Endothelial cell of umbilical vein (primary cell): ENCODE measurements at regions not wholly inside any gene's neighbourhood (a gene's known extent, or its start where the extent isn't known, plus 50 kb on each side); places are given as distances from the start of the nearest gene placed in this dataset.

Experiments used
- BruUV-seq: library from RNA; stranded (reverse); fragments of 400-500 nt; replicated peaks from 2 replicates; lab custom pipeline; 2021; lab: Mats Ljungman, UMichigan
- CTCF ChIA-PET: fragments of 300-600, 350-600 bp; sonication (Branson Sonifier 250); formaldehyde crosslinking; loops from one replicate; lab custom pipeline; 2021; ENCODE audit warnings: antibody characterized with exemption, inconsistent platforms; lab: Charles Lee
- POLR2A ChIA-PET: fragments of 300-600, 350-600 bp; sonication (Branson Sonifier 250); formaldehyde crosslinking; loops from one replicate; lab custom pipeline; 2021; ENCODE audit warnings: antibody characterized with exemption, inconsistent platforms; lab: Charles Lee
- DNase-seq: peaks from one replicate; pipeline ENCODE4 v3.0.0-alpha.2; 2011; ENCODE audit warnings: low read depth, low spot score
- FAIRE-seq: peaks from 2 replicates; lab custom pipeline; 2011; peaks lifted over from hg19 to GRCh38; lab: Jason Lieb, UNC
- H2AFZ ChIP-seq: 2 replicates; pipeline ENCODE4 v1.6.0; 2012; ENCODE audit warnings: low read depth, low read length, control low read depth, inconsistent platforms
- H3K27ac ChIP-seq: 2 replicates; pipeline ENCODE4 v1.5.1; 2011; ENCODE audit warnings: low read depth, mild to moderate bottlenecking, control low read depth, low read length, moderate library complexity; ENCODE audit not compliant: insufficient read depth
- H3K27me3 ChIP-seq, 2 experiments: 2 replicates each; pipeline versions ENCODE4 v1.6.0 to v1.6.1; 2011; ENCODE audit warnings: low read length in 2 of 2, mixed read lengths in 1 of 2; ENCODE audit not compliant: control insufficient read depth in 2 of 2, insufficient read depth in 2 of 2
- H3K36me3 ChIP-seq, 2 experiments: 2 replicates in 1 of 2; 3 replicates in 1 of 2; pipeline ENCODE4 v1.5.1; 2011; ENCODE audit warnings: low read length in 2 of 2, mild to moderate bottlenecking in 1 of 2, moderate library complexity in 1 of 2; ENCODE audit not compliant: control insufficient read depth in 2 of 2, insufficient read depth in 2 of 2; ENCODE audit errors: extremely low read depth in 1 of 2
- H3K4me1 ChIP-seq: 3 replicates; pipeline ENCODE4 v1.5.1; 2011; ENCODE audit warnings: mild to moderate bottlenecking, low read length; ENCODE audit not compliant: control insufficient read depth, insufficient read depth; ENCODE audit errors: extremely low read depth
- H3K4me2 ChIP-seq: 2 replicates; pipeline ENCODE4 v1.6.1; 2011; ENCODE audit warnings: low read length, control low read depth, mixed read lengths; ENCODE audit not compliant: insufficient read depth
- H3K4me3 ChIP-seq, 3 experiments: fragments of 200-600 bp in 1 of 3; sonication (generic), shearing (Covaris generic) in 1 of 3; replicated peaks in 1 of 3; 2 replicates each; pipeline ENCODE4 v1.5.1; 2011 to 2016; ENCODE audit warnings: control low read depth in 3 of 3, low read length in 3 of 3, mild to moderate bottlenecking in 2 of 3, inconsistent platforms in 1 of 3, low read depth in 1 of 3, moderate library complexity in 1 of 3; ENCODE audit not compliant: insufficient read depth in 1 of 3
- H3K79me2 ChIP-seq: 2 replicates; pipeline ENCODE4 v1.6.0; 2012; ENCODE audit warnings: low read length, inconsistent platforms; ENCODE audit not compliant: control insufficient read depth, insufficient read depth
- H3K9ac ChIP-seq: replicated peaks from 2 replicates; pipeline ENCODE3; 2011; ENCODE audit warnings: low read length, control low read depth; ENCODE audit not compliant: insufficient read depth; ENCODE audit errors: extremely low read depth
- H3K9me1 ChIP-seq: replicated peaks from 3 replicates; pipeline ENCODE4 v1.6.0; 2011; ENCODE audit warnings: mild to moderate bottlenecking, low read length; ENCODE audit not compliant: control insufficient read depth, insufficient read depth; ENCODE audit errors: extremely low read depth
- H3K9me3 ChIP-seq: replicated peaks from 2 replicates; pipeline ENCODE4 v1.5.1; 2012; ENCODE audit warnings: low read length, inconsistent platforms; ENCODE audit not compliant: control insufficient read depth, insufficient read depth
- H4K20me1 ChIP-seq: replicated peaks from 2 replicates; pipeline ENCODE3; 2011; ENCODE audit warnings: mild to moderate bottlenecking, low read length; ENCODE audit not compliant: control insufficient read depth, insufficient read depth; ENCODE audit errors: extremely low read depth
- EZH2 ChIP-seq: IDR thresholded peaks from 2 replicates; pipeline ENCODE4 v1.6.1; 2012; ENCODE audit warnings: borderline replicate concordance, low read depth, mild to moderate bottlenecking, moderate library complexity, low read length, inconsistent platforms; ENCODE audit not compliant: severe bottlenecking
- FOS ChIP-seq: IDR thresholded peaks from 2 replicates; pipeline ENCODE4 v1.6.1; 2011; ENCODE audit warnings: mild to moderate bottlenecking, low read length, moderate library complexity, borderline replicate concordance; ENCODE audit not compliant: insufficient read depth
- GATA2 ChIP-seq: IDR thresholded peaks from 2 replicates; pipeline ENCODE4 v1.7.0; 2011; ENCODE audit warnings: low read depth, mild to moderate bottlenecking, moderate library complexity, mixed read lengths, low read length; ENCODE audit not compliant: insufficient read length, insufficient read depth
- JUN ChIP-seq: IDR thresholded peaks from 2 replicates; pipeline ENCODE4 v1.6.1; 2011; ENCODE audit warnings: borderline replicate concordance, low read depth; ENCODE audit not compliant: insufficient read length, insufficient read depth
- POLR2A ChIP-seq: IDR thresholded peaks from 2 replicates; pipeline ENCODE4 v1.6.1; 2012; ENCODE audit warnings: low read depth, mild to moderate bottlenecking, control low read depth, low read length
- POLR2AphosphoS5 ChIP-seq: IDR thresholded peaks from 2 replicates; pipeline ENCODE4 v1.6.1; 2012; ENCODE audit warnings: low read depth, mild to moderate bottlenecking, control low read depth, low read length, moderate library complexity; ENCODE audit not compliant: insufficient read depth
- dilution Hi-C: fragments of 300-500 bp; cut with MboI; formaldehyde crosslinking; loops from one replicate; pipeline ENCODE4 v1.15.0; 2019; ENCODE audit warnings: low sequenced_read_pairs; ENCODE audit not compliant: extremely low pct_ligation_motif_present
- intact Hi-C: fragments of 100-400 bp; cut with micrococcal nuclease; formaldehyde crosslinking; loops from one replicate; pipeline ENCODE4 v1.10.0; 2022
- TF ChIP-seq, protein P1 (sequence below), 2 donors: IDR thresholded peaks; 1 replicate in 1 of 2; 2 replicates in 1 of 2; pipeline ENCODE4 v1.5.1; 2011; ENCODE audit warnings: low read length in 2 of 2, mild to moderate bottlenecking in 2 of 2, moderate library complexity in 2 of 2, control low read depth in 1 of 2, inconsistent platforms in 1 of 2, low read depth in 1 of 2; ENCODE audit not compliant: insufficient read depth in 1 of 2; ENCODE audit errors: extremely low read depth in 1 of 2
- TF ChIP-seq, protein P2 (sequence below): IDR thresholded peaks from 2 replicates; pipeline ENCODE4 v1.6.1; 2011; ENCODE audit not compliant: insufficient read depth, insufficient read length

DNA sequence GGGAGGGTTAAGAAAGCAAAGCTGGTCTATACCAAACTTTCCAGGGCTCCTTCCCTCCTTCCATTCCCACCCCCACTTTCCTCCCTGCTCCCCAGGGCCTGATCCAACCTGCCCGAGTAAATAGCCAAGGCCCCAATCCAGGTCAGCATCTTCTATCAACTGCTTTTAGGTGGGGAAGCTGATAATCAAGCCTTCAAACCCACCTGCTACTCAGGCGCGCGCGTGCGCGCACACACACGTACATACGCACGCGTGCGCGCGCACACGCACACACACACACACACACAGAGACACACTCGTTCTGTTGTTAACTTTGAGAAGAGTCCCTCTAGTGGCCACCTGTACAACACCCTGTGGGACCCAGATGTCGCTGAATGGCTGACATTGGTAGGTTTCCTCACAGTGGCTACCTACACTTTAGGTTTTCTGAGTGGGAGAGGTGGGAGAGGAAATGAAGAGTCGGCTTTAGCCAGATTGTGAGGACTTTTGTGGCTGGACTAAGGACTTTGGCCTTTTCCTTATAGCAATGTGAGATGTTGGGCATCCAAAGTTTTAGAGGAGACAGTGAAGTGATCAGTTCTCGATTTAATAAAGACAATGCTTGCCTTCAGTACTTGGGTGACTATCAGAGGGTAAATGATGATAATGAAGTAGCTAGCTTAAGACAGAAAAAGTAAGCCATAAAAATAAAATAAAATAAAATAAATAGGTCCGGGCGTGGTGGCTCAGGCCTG, 179.9 kb upstream of the C2CD4B start:
- ChIA-PET CTCF (interaction anchor here (0.9 to 1.6 kb wide), 3 partner anchors 9 to 510 kb away, joined by 3 to 4 read pairs (median 3); no protein-coding TSS in a partner anchor), POLR2A (no interaction called here)
- DNase-seq (peak; percentile 68), FAIRE-seq (no peak)
- Histone ChIP-seq H3K4me2 (no peak overlapping the region), H3K36me3 (no peaks in the 10 kb centered on the region), H3K79me2 (no peaks in the 10 kb centered on the region), H4K20me1 (no peaks in the 10 kb centered on the region), H2AFZ (no peak overlapping the region), H3K4me1 (no peaks in the 10 kb centered on the region), H3K27me3 (peaks cover 0 to 2% of the 10 kb centered on the region in 2 experiments), H3K9me3 (no peaks in the 10 kb centered on the region), H3K4me3 (no peak overlapping the region), H3K9me1 (no peaks in the 10 kb centered on the region), H3K9ac (no peak overlapping the region), H3K27ac (no peak overlapping the region)
- no TSS peak for BruUV-seq
- intact Hi-C loops = loop anchor here (2.0 kb wide), 1 partner anchor 36 kb away; no protein-coding TSS in a partner anchor
- TF ChIP-seq, protein P1, sequence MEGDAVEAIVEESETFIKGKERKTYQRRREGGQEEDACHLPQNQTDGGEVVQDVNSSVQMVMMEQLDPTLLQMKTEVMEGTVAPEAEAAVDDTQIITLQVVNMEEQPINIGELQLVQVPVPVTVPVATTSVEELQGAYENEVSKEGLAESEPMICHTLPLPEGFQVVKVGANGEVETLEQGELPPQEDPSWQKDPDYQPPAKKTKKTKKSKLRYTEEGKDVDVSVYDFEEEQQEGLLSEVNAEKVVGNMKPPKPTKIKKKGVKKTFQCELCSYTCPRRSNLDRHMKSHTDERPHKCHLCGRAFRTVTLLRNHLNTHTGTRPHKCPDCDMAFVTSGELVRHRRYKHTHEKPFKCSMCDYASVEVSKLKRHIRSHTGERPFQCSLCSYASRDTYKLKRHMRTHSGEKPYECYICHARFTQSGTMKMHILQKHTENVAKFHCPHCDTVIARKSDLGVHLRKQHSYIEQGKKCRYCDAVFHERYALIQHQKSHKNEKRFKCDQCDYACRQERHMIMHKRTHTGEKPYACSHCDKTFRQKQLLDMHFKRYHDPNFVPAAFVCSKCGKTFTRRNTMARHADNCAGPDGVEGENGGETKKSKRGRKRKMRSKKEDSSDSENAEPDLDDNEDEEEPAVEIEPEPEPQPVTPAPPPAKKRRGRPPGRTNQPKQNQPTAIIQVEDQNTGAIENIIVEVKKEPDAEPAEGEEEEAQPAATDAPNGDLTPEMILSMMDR (IDR thresholded peaks at IDR 0.05; ENCODE audit: extremely low read depth in 1 of 2, insufficient read depth in 1 of 2, low read depth in 1 of 2, low read length in 2 of 2) = peak; percentile 57 to 77
- TF ChIP-seq JUN (no peak), GATA2 (no peak), EZH2 (no peak), FOS (no peak), POLR2A (no peak), POLR2AphosphoS5 (no peak)
- TF ChIP-seq, protein P2, sequence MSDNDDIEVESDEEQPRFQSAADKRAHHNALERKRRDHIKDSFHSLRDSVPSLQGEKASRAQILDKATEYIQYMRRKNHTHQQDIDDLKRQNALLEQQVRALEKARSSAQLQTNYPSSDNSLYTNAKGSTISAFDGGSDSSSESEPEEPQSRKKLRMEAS = no peak
- dilution Hi-C loops = no loop called here
